ENCODE measurements at regions not wholly inside any gene's neighbourhood (a gene's known extent, or its start where the extent isn't known, plus 50 kb on each side); places are given as distances from the start of the nearest gene placed in this dataset.

DNA sequence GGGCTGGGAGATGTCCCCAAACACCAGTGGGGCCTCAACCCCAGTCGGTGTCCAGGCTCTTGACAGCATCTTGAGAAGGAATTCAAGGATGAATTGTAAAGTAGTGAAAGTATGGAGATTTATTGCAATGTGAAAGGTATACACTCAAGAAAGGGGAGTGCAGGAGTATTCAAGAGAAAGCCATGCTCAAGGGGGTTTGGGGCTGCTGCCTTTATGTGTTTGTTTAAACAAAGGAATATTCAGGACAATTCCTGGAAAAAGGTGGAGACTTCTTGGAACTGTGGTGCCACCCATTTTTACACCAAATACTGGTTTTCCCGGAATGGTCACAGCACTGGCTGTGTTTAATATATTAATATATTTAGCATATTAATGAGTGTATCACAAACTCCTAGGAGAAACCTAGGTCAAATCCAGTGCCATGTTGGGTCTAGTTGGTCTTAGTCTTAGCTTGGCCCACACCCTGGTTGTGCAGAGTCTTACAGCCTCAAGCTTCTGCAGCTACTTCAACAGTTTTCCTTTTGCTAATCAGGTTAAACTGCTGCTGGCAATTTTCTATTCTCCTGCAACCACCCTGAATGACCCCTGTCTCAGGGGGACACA lies 138.5 kb upstream of the TMTC4 start:
- Mint-ChIP-seq H3K4me1 (peaks cover 10% of the 10 kb centered on the region), H3K36me3 (no peaks in the 10 kb centered on the region)

DNA sequence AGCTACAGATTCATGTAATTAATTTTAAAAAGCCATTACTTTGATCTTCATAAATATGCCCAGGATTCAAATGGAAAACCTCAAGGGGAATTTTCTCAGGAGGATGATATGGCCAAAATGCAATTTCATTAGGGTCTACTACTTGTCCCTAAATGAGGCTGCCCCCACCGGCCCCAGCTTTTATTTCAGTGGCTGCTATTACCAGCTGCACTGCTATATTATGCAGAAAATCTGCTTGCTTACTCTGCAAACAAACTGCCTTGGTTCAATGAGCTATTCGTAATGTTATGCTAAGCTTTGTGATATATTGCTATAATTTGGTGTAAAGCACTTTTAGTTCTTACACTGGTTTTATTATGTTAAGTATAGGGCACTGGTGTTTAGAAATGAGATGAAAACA lies 137.3 kb upstream of the TMTC4 start:
- DNase-seq (ENCODE audit: low spot score in 2 of 2, unreplicated experiment in 2 of 2), result no peak
- Mint-ChIP-seq H3K27ac (no peak overlapping the region), H3K9me3 (no peaks in the 10 kb centered on the region), H3K4me1 (peaks cover 10% of the 10 kb centered on the region), H3K4me3 (no peak overlapping the region), H3K27me3 (ENCODE audit: low read depth) (peaks cover 26% of the 10 kb centered on the region), H3K36me3 (no peaks in the 10 kb centered on the region)
- TF ChIP-seq, protein P1, sequence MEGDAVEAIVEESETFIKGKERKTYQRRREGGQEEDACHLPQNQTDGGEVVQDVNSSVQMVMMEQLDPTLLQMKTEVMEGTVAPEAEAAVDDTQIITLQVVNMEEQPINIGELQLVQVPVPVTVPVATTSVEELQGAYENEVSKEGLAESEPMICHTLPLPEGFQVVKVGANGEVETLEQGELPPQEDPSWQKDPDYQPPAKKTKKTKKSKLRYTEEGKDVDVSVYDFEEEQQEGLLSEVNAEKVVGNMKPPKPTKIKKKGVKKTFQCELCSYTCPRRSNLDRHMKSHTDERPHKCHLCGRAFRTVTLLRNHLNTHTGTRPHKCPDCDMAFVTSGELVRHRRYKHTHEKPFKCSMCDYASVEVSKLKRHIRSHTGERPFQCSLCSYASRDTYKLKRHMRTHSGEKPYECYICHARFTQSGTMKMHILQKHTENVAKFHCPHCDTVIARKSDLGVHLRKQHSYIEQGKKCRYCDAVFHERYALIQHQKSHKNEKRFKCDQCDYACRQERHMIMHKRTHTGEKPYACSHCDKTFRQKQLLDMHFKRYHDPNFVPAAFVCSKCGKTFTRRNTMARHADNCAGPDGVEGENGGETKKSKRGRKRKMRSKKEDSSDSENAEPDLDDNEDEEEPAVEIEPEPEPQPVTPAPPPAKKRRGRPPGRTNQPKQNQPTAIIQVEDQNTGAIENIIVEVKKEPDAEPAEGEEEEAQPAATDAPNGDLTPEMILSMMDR (IDR thresholded peaks at IDR 0.05; ENCODE audit: unreplicated experiment), result no peak

More for the DNA sequence above, 138.5 kb upstream of the TMTC4 start:
- Mint-ChIP-seq H3K4me3 (no peak overlapping the region), H3K9me3 (peaks cover 8% of the 10 kb centered on the region), H3K27me3 (ENCODE audit: low read depth) (peaks cover 19% of the 10 kb centered on the region), H3K27ac (no peak overlapping the region)
- DNase-seq (ENCODE audit: low spot score in 2 of 2, unreplicated experiment in 2 of 2), result no peak
- TF ChIP-seq, protein P1 (IDR thresholded peaks at IDR 0.05; ENCODE audit: unreplicated experiment), result no peak

DNA sequence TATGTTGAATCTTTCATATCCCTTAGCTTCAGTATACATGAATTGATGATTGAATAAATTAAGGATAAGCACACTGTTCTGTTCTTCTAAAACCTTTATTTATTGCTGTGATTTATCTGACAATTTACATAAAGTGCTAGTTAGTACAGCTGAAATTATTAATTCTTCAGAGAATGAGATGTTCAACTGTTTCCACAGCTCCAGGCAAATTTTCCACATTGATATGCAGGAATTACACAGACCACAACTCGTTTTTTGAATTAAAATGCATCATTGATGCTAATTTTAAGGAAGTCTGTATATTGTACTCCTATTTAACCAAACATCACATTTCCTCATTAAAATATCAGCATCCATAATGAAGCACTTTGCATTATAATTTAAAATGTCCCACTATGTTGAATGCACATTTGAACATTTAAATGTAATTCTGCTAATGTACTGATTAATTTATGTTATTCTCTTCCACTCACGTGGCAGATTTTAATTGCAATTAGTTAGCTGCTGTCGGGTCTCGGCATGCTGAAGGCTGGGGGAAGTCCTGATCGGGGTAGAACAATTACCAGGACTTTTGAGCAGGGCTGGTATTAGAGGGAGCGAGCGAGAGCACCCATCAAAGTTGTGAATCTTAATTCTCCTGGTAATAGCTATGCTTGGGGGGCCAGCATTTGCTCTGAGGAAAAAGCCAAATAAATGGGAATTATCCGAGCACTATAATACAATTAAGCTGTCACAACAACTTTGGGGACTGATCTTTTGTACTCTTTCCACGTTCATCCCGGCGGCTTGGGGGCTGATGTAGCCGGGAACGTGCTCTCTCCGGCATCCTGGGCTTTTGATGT lies 136.7 kb upstream of the TMTC4 start:
- no peak for DNase-seq (ENCODE audit: low spot score in 2 of 2, unreplicated experiment in 2 of 2)
- Mint-ChIP-seq H3K4me3 (no peak overlapping the region), H3K36me3 (no peaks in the 10 kb centered on the region), H3K27me3 (ENCODE audit: low read depth) (peaks cover 28% of the 10 kb centered on the region), H3K4me1 (peaks cover 10% of the 10 kb centered on the region), H3K27ac (no peak overlapping the region), H3K9me3 (no peaks in the 10 kb centered on the region)
- TF ChIP-seq, protein P1 (IDR thresholded peaks at IDR 0.05; ENCODE audit: unreplicated experiment), result no peak

DNA sequence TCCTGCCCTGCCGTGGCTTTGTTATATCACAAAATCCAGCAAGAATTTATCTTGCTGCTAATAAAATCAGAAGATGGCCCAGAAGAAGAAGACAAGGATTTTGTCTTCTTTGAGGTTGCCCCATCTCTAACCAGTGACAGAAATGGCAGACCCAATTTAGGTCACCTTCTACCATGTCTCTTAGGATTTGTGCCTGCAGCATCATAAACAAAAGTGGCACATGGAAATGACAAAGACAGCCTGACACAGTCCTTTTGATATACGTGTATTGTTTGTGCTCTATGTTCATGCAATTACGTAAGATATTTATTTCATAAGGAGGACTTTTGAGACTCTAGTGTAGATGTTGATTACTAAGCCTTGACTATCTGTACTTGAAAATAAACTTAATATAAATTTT lies 135.9 kb upstream of the TMTC4 start:
- Mint-ChIP-seq H3K4me3 (no peak overlapping the region), H3K27me3 (ENCODE audit: low read depth) (peaks cover 31% of the 10 kb centered on the region), H3K9me3 (no peaks in the 10 kb centered on the region), H3K4me1 (peaks cover 3% of the 10 kb centered on the region), H3K36me3 (no peaks in the 10 kb centered on the region), H3K27ac (no peak overlapping the region)
- DNase-seq (ENCODE audit: low spot score in 2 of 2, unreplicated experiment in 2 of 2), result no peak
- TF ChIP-seq, protein P1 (IDR thresholded peaks at IDR 0.05; ENCODE audit: unreplicated experiment), result no peak

DNA sequence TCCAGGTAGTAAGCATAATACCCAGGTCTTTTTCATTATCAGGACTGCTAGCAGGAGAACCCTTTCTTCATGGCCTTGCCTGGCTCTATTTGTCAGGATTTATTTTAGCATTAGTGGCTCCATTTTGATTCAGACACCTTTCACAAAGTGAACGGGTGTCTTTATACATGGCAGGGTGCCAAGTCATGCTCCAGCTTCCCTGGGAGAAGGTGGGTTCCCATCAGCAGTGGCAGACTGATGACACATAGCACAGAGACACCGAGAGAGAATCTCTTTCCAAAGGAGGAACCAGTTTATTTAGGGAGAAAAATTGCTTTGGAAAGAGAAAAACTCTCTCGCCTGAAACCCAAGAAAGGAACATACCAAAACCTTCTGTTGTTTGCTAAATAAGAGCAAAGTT lies 135.3 kb upstream of the TMTC4 start:
- DNase-seq (ENCODE audit: low spot score in 2 of 2, unreplicated experiment in 2 of 2), result no peak
- Mint-ChIP-seq H3K4me1 (peaks cover 2% of the 10 kb centered on the region), H3K4me3 (no peak overlapping the region), H3K9me3 (no peaks in the 10 kb centered on the region), H3K27ac (no peak overlapping the region), H3K36me3 (no peaks in the 10 kb centered on the region), H3K27me3 (ENCODE audit: low read depth) (peaks cover 31% of the 10 kb centered on the region)
- TF ChIP-seq, protein P1 (IDR thresholded peaks at IDR 0.05; ENCODE audit: unreplicated experiment), result no peak

Data from mesothelial cell of epicardium (in vitro differentiated cells).